NCI-H1105 (cell line): ENCODE measurements at regions not wholly inside any gene's neighbourhood (a gene's known extent, or its start where the extent isn't known, plus 50 kb on each side); places are given as distances from the start of the nearest gene placed in this dataset.
A peak's percentile ranks its signal among the peaks of the same experiment; 100 is the strongest.
"Not testable (repeated sequence)": the region's sequence is repeated elsewhere in the genome, so short reads cannot be mapped to it uniquely, and the experiment has no call there.

Experiments used
- DNase-seq: peaks from one replicate; lab custom pipeline; 2025; lab: John Stamatoyannopoulos, UW

GRCh38 chr6:10180138-10181074 lies 234.5 kb downstream of the TFAP2A start:
- DNase-seq = peak; percentile 79

GRCh38 chr6:10177704-10178103 lies 237.2 kb downstream of the TFAP2A start:
- no peak for DNase-seq

GRCh38 chr6:10175362-10175761 lies 239.5 kb downstream of the TFAP2A start:
- DNase-seq = no peak

DNA sequence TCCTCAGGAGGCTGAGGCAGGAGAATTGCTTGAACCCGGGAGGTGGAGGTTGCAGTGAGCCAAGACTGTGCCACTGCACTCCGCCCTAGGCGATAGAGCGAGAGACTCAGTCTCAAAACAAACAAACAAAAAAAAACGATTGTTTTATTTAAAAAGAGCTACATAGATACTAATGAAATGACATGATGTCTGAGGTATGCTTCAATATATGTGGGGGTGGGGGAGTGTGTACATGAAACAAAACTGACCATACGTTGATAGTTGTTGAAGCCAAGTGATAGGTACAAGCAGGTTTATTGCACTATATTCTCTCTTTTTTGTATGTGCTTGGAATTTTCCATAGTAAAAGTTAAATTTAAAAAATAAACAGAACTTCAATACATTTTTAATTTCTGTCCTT lies 240.1 kb downstream of the TFAP2A start:
- DNase-seq = no peak

- no peak for DNase-seq
Measured at GRCh38 chr6:10174056-10174455, 240.8 kb downstream of the TFAP2A start.

- DNase-seq = not testable (repeated sequence)
Measured at GRCh38 chr6:10171706-10172105, 243.2 kb downstream of the TFAP2A start.

DNA sequence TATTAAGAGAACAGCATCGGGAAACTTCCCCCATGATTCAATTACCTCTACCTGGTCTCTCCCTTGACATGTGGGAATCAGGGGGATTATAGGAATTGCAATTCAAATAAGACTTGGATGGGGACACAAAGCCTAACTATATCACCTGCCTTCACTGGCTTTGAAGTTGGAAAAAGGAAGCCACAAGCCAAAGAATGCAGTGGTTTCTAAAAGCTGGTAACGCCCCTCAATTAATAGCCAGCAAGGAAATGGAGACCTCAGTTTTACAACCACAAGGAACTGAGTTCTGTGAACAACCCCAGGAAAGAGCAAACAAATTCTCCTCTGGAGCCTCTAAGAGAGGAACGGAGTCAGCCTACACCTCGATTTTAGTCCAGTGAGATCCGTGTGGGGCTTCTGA lies 244.1 kb downstream of the TFAP2A start:
- DNase-seq = no peak

DNA sequence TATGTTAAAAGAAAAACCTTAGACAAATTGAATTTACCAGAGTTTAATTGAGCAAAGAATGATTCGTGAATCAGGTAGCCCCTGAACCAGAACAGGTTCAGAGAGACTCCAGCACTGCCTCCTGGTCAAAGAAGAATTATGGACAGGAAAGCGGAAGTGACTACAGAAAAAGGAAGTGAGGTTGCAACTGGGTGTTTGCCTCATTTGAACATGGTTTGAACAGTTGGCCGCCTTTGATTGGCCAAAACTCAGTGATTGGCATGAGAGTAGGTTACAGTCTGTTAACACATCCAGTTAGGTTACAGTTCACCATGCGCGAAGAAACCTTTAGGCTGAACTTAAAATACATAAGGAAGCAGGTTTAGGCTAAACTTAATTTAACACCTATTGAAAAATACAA lies 248.8 kb downstream of the TFAP2A start:
- DNase-seq = no peak

DNA sequence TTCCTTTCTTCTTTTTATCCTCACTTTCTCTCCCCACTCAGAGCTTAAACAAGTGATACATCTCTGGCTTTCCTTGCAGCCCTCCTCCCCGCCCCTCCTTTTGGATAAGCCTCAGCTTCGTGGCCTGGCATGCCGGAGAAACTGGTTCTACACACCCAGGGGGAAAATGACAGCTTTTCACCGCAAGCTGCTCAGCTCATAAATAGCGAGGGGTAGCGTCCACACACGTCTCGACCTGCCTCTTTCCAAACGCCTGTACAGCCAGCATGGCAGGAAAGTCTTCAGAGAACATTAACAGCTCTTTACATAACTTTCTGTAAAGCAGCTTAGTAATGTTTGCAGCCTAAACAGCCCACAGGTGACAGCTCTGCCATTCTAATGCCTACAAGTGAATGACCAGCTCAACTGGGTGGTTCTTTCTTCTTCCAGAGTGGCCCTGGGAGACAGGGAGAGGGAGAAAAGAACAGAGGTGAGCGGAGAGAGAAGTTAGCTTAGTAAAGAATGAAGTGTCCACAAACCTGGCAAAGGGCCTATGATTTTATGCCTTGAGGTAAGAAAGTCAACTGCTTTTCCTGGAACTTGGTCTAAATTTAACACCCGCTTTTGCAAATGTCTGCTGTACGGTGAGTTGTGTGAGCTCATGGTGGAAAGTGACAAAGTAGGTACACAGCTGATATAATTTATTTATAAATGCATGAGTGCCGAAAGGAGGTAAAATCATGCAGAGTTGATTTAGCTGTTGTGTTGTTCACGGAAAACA lies 251.5 kb downstream of the TFAP2A start:
- peak; percentile 69 for DNase-seq

- DNase-seq = no peak
Measured at GRCh38 chr6:10156875-10157274, 258.0 kb downstream of the TFAP2A start.

- DNase-seq = no peak
Measured at GRCh38 chr6:10154251-10154650, 260.6 kb downstream of the TFAP2A start.

GRCh38 chr6:10151144-10151915 lies 263.5 kb downstream of the TFAP2A start:
- peak; percentile 72 for DNase-seq

DNA sequence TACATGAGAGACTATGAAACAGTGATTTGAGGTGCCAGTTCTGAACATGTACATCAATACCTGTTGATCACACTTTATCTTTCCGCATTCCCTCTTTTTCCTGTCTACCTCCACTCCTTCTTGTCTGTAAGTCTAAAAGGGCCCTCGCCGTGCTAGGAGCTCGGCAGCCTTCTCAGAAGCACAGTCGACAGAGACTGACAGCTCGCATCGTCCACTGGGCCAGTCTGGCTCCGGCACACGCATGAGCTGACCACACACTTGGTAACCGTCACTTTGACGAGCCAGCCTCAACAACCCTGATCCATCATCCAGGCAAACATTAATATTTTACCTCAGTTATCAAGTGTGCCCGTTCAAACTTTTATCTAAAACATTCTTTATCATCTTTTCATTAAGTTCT lies 265.3 kb downstream of the TFAP2A start:
- DNase-seq = no peak

DNA sequence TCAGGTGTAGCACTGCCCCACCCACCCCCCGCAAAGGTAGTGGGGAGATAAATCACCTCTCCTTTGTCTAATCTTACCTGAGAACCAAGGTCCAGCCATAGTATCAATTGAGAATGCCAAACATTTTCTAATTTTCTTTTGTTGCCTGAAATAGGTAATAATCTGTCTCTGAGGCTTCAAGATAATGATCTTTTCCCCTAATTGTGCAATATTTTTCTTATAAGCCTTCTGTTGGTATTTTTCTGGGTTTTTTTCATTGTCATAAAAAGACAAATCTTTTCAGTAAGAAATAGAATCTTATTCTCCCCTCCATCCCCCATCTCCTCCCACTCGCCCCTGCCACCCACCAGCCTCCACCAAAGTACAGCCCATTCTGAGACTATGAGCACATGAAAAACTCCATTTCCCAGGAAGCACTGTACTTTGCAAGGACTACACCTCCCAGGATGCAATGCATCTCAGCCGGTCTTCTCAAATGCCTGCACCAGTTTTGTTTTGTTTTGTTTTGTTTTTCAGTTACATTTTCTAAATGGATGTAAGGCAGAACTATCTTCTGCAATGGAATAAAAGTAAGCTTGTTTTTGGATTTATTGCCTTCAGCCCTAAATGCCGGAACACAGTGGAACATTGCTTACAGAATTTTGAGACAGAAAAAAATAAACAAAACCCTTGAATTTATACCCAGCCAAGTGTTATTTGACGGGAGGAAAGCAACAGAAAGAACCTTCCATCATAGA lies 268.0 kb downstream of the TFAP2A start:
- DNase-seq = no peak

GRCh38 chr6:10144772-10145171 lies 270.1 kb downstream of the TFAP2A start:
- DNase-seq = no peak

DNA sequence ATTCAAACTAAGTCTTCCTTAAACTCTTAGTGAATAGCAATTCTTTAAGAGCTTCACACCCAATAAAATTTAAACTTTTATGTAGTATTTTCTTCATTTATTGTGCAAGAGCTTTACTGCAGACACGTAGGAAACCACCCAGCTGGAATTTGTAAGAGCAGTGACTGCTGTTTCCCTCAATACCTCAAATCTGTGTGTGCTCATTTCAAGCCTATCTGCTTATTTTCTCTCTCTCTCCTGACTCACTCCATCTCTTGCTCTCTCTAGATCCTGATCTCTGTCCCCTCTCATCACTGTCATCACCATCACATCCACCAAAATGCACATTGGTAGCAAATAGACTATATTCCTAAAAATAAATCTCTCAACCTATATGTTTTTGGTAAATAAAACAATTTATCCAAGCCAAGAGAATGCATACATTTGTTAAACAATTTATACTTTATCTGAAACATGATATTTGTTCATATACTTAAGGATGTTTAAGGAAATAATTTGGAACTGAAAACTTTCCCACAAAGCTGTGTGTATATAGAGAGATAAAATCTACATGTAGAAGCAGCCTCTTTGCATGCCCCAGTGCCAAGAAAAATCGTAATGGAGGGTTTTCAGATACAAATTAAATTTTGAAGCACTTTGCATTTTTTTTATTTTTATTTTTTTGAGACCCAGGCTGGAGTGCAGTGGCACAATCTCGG lies 273.0 kb downstream of the TFAP2A start:
- DNase-seq = no peak

DNA sequence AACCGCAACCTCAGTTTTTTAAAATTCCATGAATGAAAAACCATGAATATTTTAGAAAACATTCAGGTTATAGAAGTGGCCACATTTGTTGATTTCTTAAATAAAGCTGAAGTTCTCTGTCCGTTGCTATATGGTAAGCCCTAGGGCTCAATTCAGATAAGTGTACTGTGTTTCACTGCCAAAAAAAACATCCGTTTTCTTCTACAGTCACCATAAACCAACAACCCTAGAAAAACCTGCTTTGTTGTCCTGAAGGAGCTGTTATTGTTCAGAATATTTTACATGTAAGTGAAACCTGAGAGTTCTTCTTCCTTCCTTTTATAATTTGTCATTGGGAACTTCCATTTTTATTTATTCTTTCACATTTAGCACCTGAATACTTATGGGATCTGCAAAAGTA lies 274.1 kb downstream of the TFAP2A start:
- DNase-seq = peak; percentile 19

DNA sequence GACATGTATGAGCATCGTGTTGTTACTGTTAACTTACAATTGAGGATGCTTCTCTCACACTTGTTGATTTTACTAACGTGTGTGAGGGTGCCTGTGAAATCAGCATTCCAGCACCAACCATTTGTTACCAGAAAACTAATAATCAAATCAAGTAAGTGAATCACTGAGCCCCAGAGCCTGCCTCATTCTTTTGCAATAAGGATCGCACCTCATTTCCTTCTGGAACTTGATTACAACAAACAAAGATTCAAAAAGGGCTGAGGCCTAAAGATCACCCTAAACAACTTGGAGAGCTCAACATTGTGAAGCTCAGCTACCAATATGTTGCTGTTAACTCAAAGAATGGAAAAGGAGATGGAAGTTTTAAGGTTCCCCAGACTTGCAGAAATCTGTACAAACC lies 274.7 kb downstream of the TFAP2A start:
- no peak for DNase-seq

GRCh38 chr6:10138917-10139316 lies 276.0 kb downstream of the TFAP2A start:
- DNase-seq = no peak

GRCh38 chr6:10136636-10137035 lies 278.2 kb downstream of the TFAP2A start:
- no peak for DNase-seq

DNA sequence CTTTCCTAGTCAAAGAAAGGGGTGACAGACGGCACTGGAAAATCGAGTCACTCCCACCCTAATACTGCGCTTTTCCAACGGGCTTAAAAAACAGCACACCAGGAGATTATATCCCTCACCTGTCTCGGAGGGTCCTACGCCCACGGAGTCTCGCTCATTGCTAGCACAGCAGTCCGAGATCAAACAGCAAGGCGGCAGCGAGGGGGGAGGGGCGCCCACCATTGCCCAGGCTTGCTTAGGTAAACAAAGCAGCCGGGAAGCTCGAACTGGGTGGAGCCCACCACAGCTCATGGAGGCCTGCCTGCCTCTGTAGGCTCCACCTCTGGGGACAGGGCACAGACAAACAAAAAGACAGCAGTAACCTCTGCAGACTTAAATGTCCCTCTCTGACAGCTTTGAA lies 280.7 kb downstream of the TFAP2A start:
- not testable (repeated sequence) for DNase-seq
